ENCODE measurements at regions not wholly inside any gene's neighbourhood (a gene's known extent, or its start where the extent isn't known, plus 50 kb on each side); places are given as distances from the start of the nearest gene placed in this dataset.

- DNase-seq = no peak
- Mint-ChIP-seq H3K4me3 (ENCODE audit: low read depth, unreplicated experiment) (no peak overlapping the region), H3K27ac (ENCODE audit: unreplicated experiment) (no peak overlapping the region), H3K9me3 (ENCODE audit: low read depth, unreplicated experiment) (no peaks in the 10 kb centered on the region), H3K36me3 (ENCODE audit: insufficient read depth, unreplicated experiment) (no peaks in the 10 kb centered on the region), H3K4me1 (ENCODE audit: low read depth, unreplicated experiment) (peaks cover 17% of the 10 kb centered on the region), H3K27me3 (ENCODE audit: unreplicated experiment) (no peaks in the 10 kb centered on the region)
- TF ChIP-seq CTCF (IDR thresholded peaks at IDR 0.05; ENCODE audit: unreplicated experiment) = no peak
- intact Hi-C loops (cut with micrococcal nuclease; ENCODE audit: unreplicated experiment) = no loop called here
- CTCF ChIA-PET = no interaction called here
- no TSS peak for BruUV-seq (replicated peaks)
These were observed 479.3 kb downstream of the ARHGEF28 start for GRCh38 chr5:74105126-74105780.

GRCh38 chr5:74103131-74104023 is 477.4 kb downstream of the ARHGEF28 start:
- no peak overlapping the region for H3K4me3 Mint-ChIP-seq (ENCODE audit: low read depth, unreplicated experiment)
- no peak for TF ChIP-seq CTCF (IDR thresholded peaks at IDR 0.05; ENCODE audit: unreplicated experiment)
- peaks cover 17% of the 10 kb centered on the region for H3K4me1 Mint-ChIP-seq (ENCODE audit: low read depth, unreplicated experiment)
- CTCF ChIA-PET = interaction anchor here (0.6 kb wide), 1 partner anchor 18 kb away, joined by 3 read pairs; no protein-coding TSS in a partner anchor
- H3K36me3 Mint-ChIP-seq (ENCODE audit: insufficient read depth, unreplicated experiment) = no peaks in the 10 kb centered on the region
- no peak overlapping the region for H3K27ac Mint-ChIP-seq (ENCODE audit: unreplicated experiment)
- no peaks in the 10 kb centered on the region for H3K27me3 Mint-ChIP-seq (ENCODE audit: unreplicated experiment)
- intact Hi-C loops (cut with micrococcal nuclease; ENCODE audit: unreplicated experiment) = no loop called here
- H3K9me3 Mint-ChIP-seq (ENCODE audit: low read depth, unreplicated experiment) = no peaks in the 10 kb centered on the region
- DNase-seq = no peak
- no TSS peak for BruUV-seq (replicated peaks)

GRCh38 chr5:74100268-74100665 is 474.3 kb downstream of the ARHGEF28 start:
- no peaks in the 10 kb centered on the region for H3K36me3 Mint-ChIP-seq (ENCODE audit: insufficient read depth, unreplicated experiment)
- H3K4me3 Mint-ChIP-seq (ENCODE audit: low read depth, unreplicated experiment) = no peak overlapping the region
- CTCF ChIA-PET = no interaction called here
- H3K27ac Mint-ChIP-seq (ENCODE audit: unreplicated experiment) = no peak overlapping the region
- H3K27me3 Mint-ChIP-seq (ENCODE audit: unreplicated experiment) = no peaks in the 10 kb centered on the region
- peaks cover 15% of the 10 kb centered on the region for H3K4me1 Mint-ChIP-seq (ENCODE audit: low read depth, unreplicated experiment)
- no peak for DNase-seq
- no peak for TF ChIP-seq CTCF (IDR thresholded peaks at IDR 0.05; ENCODE audit: unreplicated experiment)
- BruUV-seq (replicated peaks) = no TSS peak
- no peaks in the 10 kb centered on the region for H3K9me3 Mint-ChIP-seq (ENCODE audit: low read depth, unreplicated experiment)
- intact Hi-C loops (cut with micrococcal nuclease; ENCODE audit: unreplicated experiment) = no loop called here

GRCh38 chr5:74099538-74100267 is 473.7 kb downstream of the ARHGEF28 start:
- no peaks in the 10 kb centered on the region for H3K9me3 Mint-ChIP-seq (ENCODE audit: low read depth, unreplicated experiment)
- BruUV-seq (replicated peaks) = no TSS peak
- H3K27ac Mint-ChIP-seq (ENCODE audit: unreplicated experiment) = no peak overlapping the region
- H3K27me3 Mint-ChIP-seq (ENCODE audit: unreplicated experiment) = no peaks in the 10 kb centered on the region
- CTCF ChIA-PET = no interaction called here
- no peak for TF ChIP-seq CTCF (IDR thresholded peaks at IDR 0.05; ENCODE audit: unreplicated experiment)
- intact Hi-C loops (cut with micrococcal nuclease; ENCODE audit: unreplicated experiment) = no loop called here
- no peaks in the 10 kb centered on the region for H3K36me3 Mint-ChIP-seq (ENCODE audit: insufficient read depth, unreplicated experiment)
- no peak overlapping the region for H3K4me3 Mint-ChIP-seq (ENCODE audit: low read depth, unreplicated experiment)
- peaks cover 10% of the 10 kb centered on the region for H3K4me1 Mint-ChIP-seq (ENCODE audit: low read depth, unreplicated experiment)
- DNase-seq = no peak

Data from Calu3 (cell line).